H9 (cell line): ENCODE measurements at regions not wholly inside any gene's neighbourhood (a gene's known extent, or its start where the extent isn't known, plus 50 kb on each side); places are given as distances from the start of the nearest gene placed in this dataset.

Experiments
- DNase-seq: peaks from one replicate; pipeline ENCODE4 v3.0.0-alpha.2; 2017
- H2AFZ ChIP-seq: one replicate; pipeline ENCODE4 v1.6.1; 2013; ENCODE audit warnings: mild to moderate bottlenecking, low read length, control low read depth, moderate library complexity
- H2AK5ac ChIP-seq: 2 replicates; pipeline ENCODE4 v1.6.1; 2013; ENCODE audit warnings: low read length, control low read depth, mixed read lengths; ENCODE audit not compliant: insufficient read length
- H2BK120ac ChIP-seq: one replicate; pipeline ENCODE4 v1.6.1; 2013; ENCODE audit warnings: low read depth, mild to moderate bottlenecking, low read length, control low read depth, inconsistent platforms; ENCODE audit not compliant: poor library complexity, severe bottlenecking
- H2BK12ac ChIP-seq: 2 replicates; pipeline ENCODE4 v1.6.1; 2013; ENCODE audit warnings: low read length, control low read depth, mixed read lengths, low read depth; ENCODE audit not compliant: insufficient read length
- H2BK15ac ChIP-seq: 2 replicates; pipeline ENCODE4 v1.6.1; 2013; ENCODE audit warnings: low read depth, low read length, control low read depth
- H2BK20ac ChIP-seq: one replicate; pipeline ENCODE4 v1.6.1; 2013; ENCODE audit warnings: low read depth, mild to moderate bottlenecking, low read length, control low read depth, inconsistent platforms; ENCODE audit not compliant: poor library complexity, severe bottlenecking
- H2BK5ac ChIP-seq: 2 replicates; pipeline ENCODE4 v1.6.1; 2013; ENCODE audit warnings: low read length, control low read depth, mixed read lengths; ENCODE audit not compliant: insufficient read length
- H3K14ac ChIP-seq: 2 replicates; pipeline ENCODE4 v1.6.1; 2013; ENCODE audit warnings: low read length, control low read depth; ENCODE audit not compliant: insufficient read depth
- H3K18ac ChIP-seq: 2 replicates; pipeline ENCODE4 v1.6.1; 2013; ENCODE audit warnings: low read depth, mild to moderate bottlenecking, mixed read lengths, low read length, control low read depth; ENCODE audit not compliant: insufficient read length
- H3K23ac ChIP-seq: 2 replicates; pipeline ENCODE4 v1.6.1; 2013; ENCODE audit warnings: low read length, control low read depth, mixed read lengths, low read depth; ENCODE audit not compliant: insufficient read length
- H3K23me2 ChIP-seq: 2 replicates; pipeline ENCODE4 v1.6.1; 2013; ENCODE audit warnings: low read depth, mild to moderate bottlenecking, mixed read lengths, low read length, control low read depth; ENCODE audit not compliant: insufficient read length, poor library complexity, severe bottlenecking
- H3K27ac ChIP-seq: 2 replicates; pipeline ENCODE4 v1.5.1; 2013; ENCODE audit warnings: low read length, control low read depth, mixed read lengths, low read depth; ENCODE audit not compliant: insufficient read length
- H3K27me3 ChIP-seq: 2 replicates; pipeline ENCODE4 v1.6.1; 2013; ENCODE audit warnings: low read length, control low read depth, inconsistent platforms; ENCODE audit not compliant: insufficient read depth
- H3K4ac ChIP-seq: 2 replicates; pipeline ENCODE4 v1.6.1; 2013; ENCODE audit warnings: low read depth, mild to moderate bottlenecking, control low read depth, inconsistent platforms, low read length, moderate library complexity
- H3K4me1 ChIP-seq: 2 replicates; pipeline ENCODE4 v1.6.1; 2013; ENCODE audit warnings: low read length, control low read depth, inconsistent platforms; ENCODE audit not compliant: insufficient read depth
- H3K4me2 ChIP-seq: 2 replicates; pipeline ENCODE4 v1.6.1; 2013; ENCODE audit warnings: low read length, control low read depth, mixed read lengths; ENCODE audit not compliant: insufficient read length, insufficient read depth
- H3K56ac ChIP-seq: 2 replicates; pipeline ENCODE4 v1.6.1; 2013; ENCODE audit warnings: low read depth, mild to moderate bottlenecking, mixed read lengths, low read length, control low read depth; ENCODE audit not compliant: insufficient read length
- H3K79me1 ChIP-seq: 2 replicates; pipeline ENCODE4 v1.6.1; 2013; ENCODE audit warnings: low read depth, mild to moderate bottlenecking, moderate library complexity, low read length, control low read depth, inconsistent platforms; ENCODE audit not compliant: insufficient read depth, poor library complexity, severe bottlenecking
- H3K79me2 ChIP-seq: 2 replicates; pipeline ENCODE4 v1.6.1; 2013; ENCODE audit warnings: low read length, control low read depth, inconsistent platforms; ENCODE audit not compliant: insufficient read depth
- H3K9ac ChIP-seq: 2 replicates; pipeline ENCODE4 v1.6.1; 2013; ENCODE audit warnings: low read length, control low read depth, mixed read lengths; ENCODE audit not compliant: insufficient read length; ENCODE audit errors: extremely low read depth
- H3K9me3 ChIP-seq: one replicate; pipeline ENCODE4 v1.6.1; 2013; ENCODE audit warnings: low read depth, low read length, inconsistent platforms; ENCODE audit not compliant: control insufficient read depth
- H3T11ph ChIP-seq: one replicate; pipeline ENCODE4 v1.6.1; 2013; ENCODE audit warnings: mild to moderate bottlenecking, low read length, control low read depth, inconsistent platforms
- H4K20me1 ChIP-seq: one replicate; pipeline ENCODE4 v1.6.1; 2013; ENCODE audit not compliant: control insufficient read depth, insufficient read length, insufficient read depth
- H4K5ac ChIP-seq: 2 replicates; pipeline ENCODE4 v1.6.1; 2013; ENCODE audit warnings: low read depth, mild to moderate bottlenecking, mixed read lengths, low read length, control low read depth; ENCODE audit not compliant: insufficient read length
- H4K8ac ChIP-seq: replicated peaks from 2 replicates; pipeline ENCODE4 v1.6.1; 2013; ENCODE audit warnings: low read length, control low read depth, mixed read lengths, low read depth; ENCODE audit not compliant: insufficient read length
- H4K91ac ChIP-seq: 2 replicates; pipeline ENCODE4 v1.6.1; 2013; ENCODE audit warnings: low read depth, mild to moderate bottlenecking, moderate library complexity, mixed read lengths, low read length, control low read depth; ENCODE audit not compliant: insufficient read length
- H3K27ac Mint-ChIP-seq, 3 experiments: 2 replicates in 2 of 3; 3 replicates in 1 of 3; pipeline ENCODE4 v1.8.0; 2020 to 2021; ENCODE audit warnings: mixed read lengths in 3 of 3, mild to moderate bottlenecking in 1 of 3, moderate library complexity in 1 of 3
- H3K27me3 Mint-ChIP-seq: 2 replicates; pipeline ENCODE4 v1.8.0; 2021; ENCODE audit warnings: low read depth, mild to moderate bottlenecking, moderate library complexity, mixed read lengths
- H3K36me3 Mint-ChIP-seq, 3 experiments: 2 replicates in 2 of 3; 3 replicates in 1 of 3; pipeline ENCODE4 v1.8.0; 2020 to 2021; ENCODE audit warnings: low read depth in 3 of 3, mixed read lengths in 3 of 3; ENCODE audit not compliant: insufficient read depth in 1 of 3
- H3K4me1 Mint-ChIP-seq, 2 experiments: 2 replicates each; pipeline ENCODE4 v1.8.0; 2020; ENCODE audit warnings: mixed read lengths in 2 of 2
- H3K4me3 Mint-ChIP-seq, 2 experiments: 2 replicates in 1 of 2; 3 replicates in 1 of 2; pipeline ENCODE4 v1.8.0; 2020 to 2021; ENCODE audit warnings: mild to moderate bottlenecking in 2 of 2, mixed read lengths in 2 of 2, moderate library complexity in 1 of 2
- H3K9me3 Mint-ChIP-seq, 2 experiments: 2 replicates in 1 of 2; 3 replicates in 1 of 2; pipeline ENCODE4 v1.8.0; 2020; ENCODE audit warnings: mild to moderate bottlenecking in 2 of 2, mixed read lengths in 2 of 2, moderate library complexity in 1 of 2
- CTCF ChIP-seq: fragments of 200-600 bp; sonication (generic); conservative IDR thresholded peaks from 3 replicates; pipeline ENCODE4 v1.8.0; 2021; ENCODE audit warnings: antibody characterized with exemption, mild to moderate bottlenecking
- WGBS: extraction: QIAGEN DNeasy Blood & Tissue Kit; methylation state at CpG from one replicate; pipeline ENCODE4 v1.1.7; 2013; ENCODE audit warnings: missing lambda C conversion rate, low lambda C conversion rate, mixed read lengths; ENCODE audit not compliant: insufficient read length; ENCODE audit errors: extremely low coverage; 5-methylcytosine and 5-hydroxymethylcytosine counted together

- no peak overlapping the region for H2AK5ac ChIP-seq
- no peaks in the 10 kb centered on the region for H3K23me2 ChIP-seq
- no peaks in the 10 kb centered on the region; a peak in 1 of 7 replicates for H3K36me3 Mint-ChIP-seq
- no peaks in the 10 kb centered on the region; the same call in none of the 2 replicates for H3K27me3 Mint-ChIP-seq
- DNase-seq, result no peak
- H3K4me1 ChIP-seq, result no peaks in the 10 kb centered on the region; the same call in 1 of the 2 replicates
- H3K9me3 Mint-ChIP-seq, result no peaks in the 10 kb centered on the region
- WGBS, result no CpG with 5 or more reads among the region's 4 CpGs
- H3K56ac ChIP-seq, result no peak overlapping the region
- H3K9me3 ChIP-seq, result no peaks in the 10 kb centered on the region
- H4K20me1 ChIP-seq, result no peaks in the 10 kb centered on the region
- no peaks in the 10 kb centered on the region for H3K27me3 ChIP-seq
- H4K91ac ChIP-seq, result no peak overlapping the region
- H3K27ac Mint-ChIP-seq, result no peak overlapping the region
- no peaks in the 10 kb centered on the region for H3K79me1 ChIP-seq
- H3K4ac ChIP-seq, result no peak overlapping the region
- no peak overlapping the region for H2BK120ac ChIP-seq
- no peak for TF ChIP-seq CTCF
- H3K18ac ChIP-seq, result no peak overlapping the region
- no peak overlapping the region for H2AFZ ChIP-seq
- H2BK5ac ChIP-seq, result no peak overlapping the region
- H3T11ph ChIP-seq, result no peak overlapping the region
- H3K4me1 Mint-ChIP-seq, result peaks cover 19 to 23% of the 10 kb centered on the region in 2 experiments
- no peak overlapping the region for H3K4me3 Mint-ChIP-seq
- H3K79me2 ChIP-seq, result no peaks in the 10 kb centered on the region
- H3K14ac ChIP-seq, result no peak overlapping the region
- no peak overlapping the region for H2BK12ac ChIP-seq
- H3K4me2 ChIP-seq, result no peak overlapping the region
- no peak overlapping the region for H4K5ac ChIP-seq
- H3K23ac ChIP-seq, result no peak overlapping the region
- H3K9ac ChIP-seq, result no peak overlapping the region
- no peak overlapping the region for H2BK15ac ChIP-seq
- H3K27ac ChIP-seq, result no peak overlapping the region
- H2BK20ac ChIP-seq, result no peak overlapping the region
- no peak overlapping the region for H4K8ac ChIP-seq
These were observed 89.9 kb upstream of the TBL1XR1 start for GRCh38 chr3:177287231-177287630.
